ENCODE measurements at regions not wholly inside any gene's neighbourhood (a gene's known extent, or its start where the extent isn't known, plus 50 kb on each side); places are given as distances from the start of the nearest gene placed in this dataset.

DNA sequence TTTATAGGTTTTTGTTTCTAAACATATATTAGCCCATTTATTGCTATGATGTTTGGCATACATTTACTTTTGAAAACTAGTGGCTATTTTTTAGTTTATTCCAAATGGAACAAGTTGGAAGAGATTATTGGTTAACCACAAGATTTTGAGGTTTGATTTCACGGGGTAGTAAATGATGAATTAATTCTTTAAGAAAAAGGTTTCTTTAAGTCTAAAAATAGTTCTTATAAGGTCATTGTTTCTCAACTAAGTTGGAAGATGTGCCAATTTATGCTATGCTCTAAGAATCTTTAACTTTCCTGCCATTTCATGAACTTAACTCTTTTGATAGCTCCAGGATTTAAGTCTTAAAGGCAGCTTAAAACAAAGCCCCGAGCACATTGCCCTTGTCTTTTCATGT is 183.8 kb downstream of the LMO4 start:
- DNase-seq, result no peak

DNA sequence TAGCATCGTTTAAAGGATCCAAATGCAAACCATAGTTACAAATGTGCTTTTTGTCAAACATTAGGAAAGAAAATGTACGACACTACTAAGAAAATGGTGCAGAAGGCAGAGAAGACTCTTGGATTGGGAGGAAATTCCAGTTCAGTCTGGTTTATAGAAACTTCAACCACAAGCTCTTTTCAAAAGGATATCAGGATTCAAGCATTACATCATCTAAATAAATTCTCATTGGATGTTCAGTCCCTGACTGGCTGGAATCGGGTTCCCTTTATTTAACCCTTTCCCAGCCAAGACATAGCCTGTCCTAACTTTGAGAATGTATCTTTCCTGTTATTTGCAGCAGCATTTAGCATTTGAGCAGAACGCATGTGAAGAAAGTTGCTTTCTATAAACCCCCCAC is 184.6 kb downstream of the LMO4 start:
- DNase-seq, result peak; percentile 36

- DNase-seq, result no peak
Observed at GRCh38 chr1:87513966-87514660, 185.4 kb downstream of the LMO4 start.

DNA sequence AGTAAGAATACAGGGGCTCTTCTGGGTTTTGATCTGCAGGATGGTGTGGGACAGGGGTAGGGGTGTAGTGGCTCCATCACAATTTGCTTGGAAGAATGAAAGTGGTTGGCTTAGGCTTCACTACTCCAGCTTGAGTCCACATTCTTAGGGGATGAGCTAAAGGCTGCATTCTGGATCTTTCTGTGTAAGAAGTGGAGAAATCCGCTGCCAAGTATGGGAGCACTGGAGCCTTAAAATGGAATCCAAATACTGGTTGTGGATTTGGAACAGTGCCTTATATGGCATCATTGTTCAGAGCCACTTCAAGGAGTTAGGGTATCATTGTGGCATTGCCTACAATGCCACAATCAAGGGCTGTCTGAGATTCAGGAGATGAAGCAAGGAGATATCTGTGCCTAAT is 187.1 kb downstream of the LMO4 start:
- no peak for DNase-seq

DNA sequence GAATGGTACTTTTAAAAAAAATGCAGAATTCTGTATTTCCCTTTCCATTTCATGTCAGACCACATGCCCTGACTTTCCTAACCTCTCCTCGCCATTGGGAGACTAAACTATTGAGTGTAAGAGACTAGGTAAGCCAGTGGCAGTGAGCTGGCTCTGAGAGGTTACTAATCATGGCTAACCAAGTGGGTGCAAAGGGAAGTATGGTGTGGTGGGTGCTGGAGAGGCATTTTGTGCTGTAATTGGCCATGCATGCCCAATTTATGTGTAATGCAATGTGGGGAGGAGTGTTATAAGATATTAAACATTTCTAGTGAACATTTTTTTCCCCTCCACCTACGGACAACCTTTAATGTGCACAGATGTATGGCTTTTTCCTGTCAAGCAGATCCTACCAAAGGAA is 190.1 kb downstream of the LMO4 start:
- DNase-seq, result no peak

DNA sequence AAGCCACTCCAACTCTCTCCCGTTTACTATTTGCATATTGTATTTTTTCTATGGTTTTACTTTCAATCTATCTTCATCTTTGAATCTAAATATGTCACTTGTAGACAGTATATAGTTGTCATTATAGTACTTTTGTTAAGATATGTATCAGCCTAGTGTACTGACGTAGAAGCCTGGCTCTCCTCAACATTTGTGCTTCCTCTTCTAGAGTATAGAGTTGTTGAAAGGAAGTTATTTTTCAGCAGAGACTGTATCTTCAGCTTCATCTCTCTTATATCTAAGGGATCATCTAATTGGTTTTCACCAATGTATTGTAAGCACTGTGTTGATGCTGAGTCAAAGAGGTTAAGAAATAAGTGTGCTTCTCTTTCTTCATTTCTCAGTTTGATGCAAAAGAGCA is 192.8 kb downstream of the LMO4 start:
- no peak for DNase-seq

GRCh38 chr1:87523466-87523865 is 194.8 kb downstream of the LMO4 start:
- no peak for DNase-seq

GRCh38 chr1:87524021-87524754 is 195.5 kb downstream of the LMO4 start:
- DNase-seq, result no peak

DNA sequence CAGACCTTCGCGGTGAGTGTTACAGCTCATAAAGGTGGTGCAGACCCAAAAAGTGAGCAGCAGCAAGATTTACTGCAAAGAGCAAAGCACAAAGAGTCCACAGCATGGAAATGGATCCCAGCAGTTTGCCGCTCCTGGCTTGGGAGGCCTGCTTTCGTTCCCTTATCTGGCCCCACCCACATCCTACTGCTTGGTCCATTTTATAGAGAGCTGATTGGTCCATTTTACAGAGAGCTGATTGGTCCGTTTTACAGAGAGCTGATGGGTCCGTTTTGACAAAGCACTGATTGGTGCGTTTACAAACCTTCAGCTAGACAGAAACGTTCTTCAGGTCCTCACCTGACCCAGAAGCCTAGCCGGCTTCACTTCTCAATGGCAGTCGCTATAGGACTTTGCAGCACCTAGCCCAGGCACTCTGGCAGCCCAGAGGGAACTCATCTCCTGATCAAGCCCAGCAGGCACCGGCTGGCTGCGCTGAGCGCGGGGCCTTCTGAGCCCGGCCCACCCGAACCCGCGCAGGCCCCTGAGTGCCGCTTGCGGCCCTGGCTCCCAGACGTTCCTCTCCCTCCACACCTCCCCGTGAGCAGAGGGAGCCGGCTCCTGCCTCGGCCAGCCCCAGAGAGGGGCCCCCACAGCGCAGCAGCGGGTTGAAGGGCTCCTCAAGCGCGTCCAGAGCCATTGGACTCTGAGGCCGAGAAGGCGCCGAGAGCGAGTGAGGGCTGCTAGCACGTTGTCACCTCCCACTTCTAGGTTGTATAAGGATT is 200.3 kb downstream of the LMO4 start:
- DNase-seq, result no peak

DNA sequence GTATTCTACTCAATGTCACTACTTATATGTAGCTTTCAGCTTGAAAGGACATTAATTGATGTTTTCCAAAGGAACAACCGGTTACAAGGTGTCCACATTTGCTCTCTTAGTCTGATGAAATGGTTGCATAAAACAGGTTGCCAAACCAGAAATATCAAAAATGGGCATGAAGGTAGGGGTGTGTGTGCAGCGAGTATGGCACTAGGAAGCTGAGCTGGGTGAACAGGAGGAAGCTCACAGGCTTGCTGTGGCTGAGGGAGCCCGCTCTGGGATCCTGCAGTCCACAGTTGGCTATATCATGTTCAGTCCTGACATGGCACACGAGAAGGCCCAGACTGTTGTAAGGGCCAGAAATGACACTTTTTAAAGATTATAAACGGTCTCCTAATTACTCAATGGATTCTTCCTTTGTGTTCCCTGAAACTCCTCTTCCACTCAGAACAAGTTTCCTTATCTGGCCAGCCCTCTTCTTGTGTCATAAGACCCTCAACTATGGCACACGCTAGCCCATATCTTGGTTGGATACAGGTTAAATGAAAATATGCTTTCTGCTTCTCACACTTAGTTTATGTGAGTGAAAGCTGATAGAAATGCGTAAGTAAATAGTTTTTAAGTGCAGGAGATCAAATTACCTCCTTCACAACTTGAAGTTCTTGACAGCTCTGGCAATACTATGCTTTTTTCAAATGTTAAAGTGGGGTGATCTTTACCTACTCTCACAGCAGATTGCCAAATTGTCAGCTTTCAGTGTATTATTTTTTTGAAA is 201.5 kb downstream of the LMO4 start:
- DNase-seq, result no peak

DNA sequence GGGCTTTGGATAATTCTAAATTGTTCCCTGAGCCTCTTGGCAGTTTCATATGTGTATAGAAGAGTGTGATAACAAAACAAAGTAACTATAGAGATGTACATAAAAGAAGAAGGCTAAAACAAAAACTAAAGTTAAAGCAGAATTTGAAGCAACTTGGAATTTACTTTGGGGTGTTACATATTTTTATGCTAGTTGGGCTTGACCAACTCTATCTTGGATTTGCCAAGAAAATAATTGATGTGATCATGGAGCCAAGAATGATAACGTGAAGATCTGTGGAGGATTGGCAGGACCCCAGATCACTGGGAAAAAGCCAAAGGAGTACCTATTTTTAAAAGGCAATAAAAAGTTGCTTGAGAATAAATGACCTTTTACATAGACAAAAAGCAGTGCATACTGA is 206.9 kb downstream of the LMO4 start:
- DNase-seq, result no peak

DNA sequence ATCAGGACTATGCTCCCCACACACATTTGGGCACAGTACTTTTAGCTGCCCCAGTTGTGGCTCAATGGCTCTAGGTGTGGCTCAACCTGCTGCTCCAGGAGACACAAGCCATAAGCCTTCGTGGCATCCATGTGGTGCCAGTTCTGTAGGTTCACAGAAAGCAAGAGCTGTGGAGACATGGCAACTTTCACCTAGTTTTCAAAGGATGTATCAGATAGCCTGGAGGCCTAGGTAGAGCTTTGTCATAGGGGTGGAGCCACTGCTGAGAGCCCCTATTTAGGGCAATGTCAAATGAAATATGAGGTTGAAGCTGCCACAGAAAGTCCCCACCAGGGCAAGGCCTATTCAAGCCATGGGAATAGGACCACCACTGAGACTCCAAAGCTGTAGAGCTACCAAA is 210.5 kb downstream of the LMO4 start:
- DNase-seq, result no peak

DNA sequence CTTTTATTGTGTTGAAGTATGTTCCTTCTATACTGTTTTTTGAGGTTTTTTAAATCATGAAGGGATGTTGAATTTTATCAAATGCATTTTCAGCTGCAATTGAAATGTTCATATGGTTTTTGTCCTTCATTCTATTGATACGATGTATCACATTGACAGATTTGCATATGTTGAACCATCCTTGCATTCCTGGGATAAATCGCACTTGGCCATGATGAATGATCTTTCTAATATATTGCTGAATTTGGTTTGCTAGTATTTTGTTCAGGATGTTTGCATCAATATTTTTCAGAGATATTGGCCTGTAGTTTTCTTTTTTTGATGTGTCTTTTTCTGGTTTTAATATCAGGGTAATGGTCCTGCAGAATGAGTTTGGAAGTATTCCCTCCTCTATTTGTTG is 214.0 kb downstream of the LMO4 start:
- no peak for DNase-seq

DNA sequence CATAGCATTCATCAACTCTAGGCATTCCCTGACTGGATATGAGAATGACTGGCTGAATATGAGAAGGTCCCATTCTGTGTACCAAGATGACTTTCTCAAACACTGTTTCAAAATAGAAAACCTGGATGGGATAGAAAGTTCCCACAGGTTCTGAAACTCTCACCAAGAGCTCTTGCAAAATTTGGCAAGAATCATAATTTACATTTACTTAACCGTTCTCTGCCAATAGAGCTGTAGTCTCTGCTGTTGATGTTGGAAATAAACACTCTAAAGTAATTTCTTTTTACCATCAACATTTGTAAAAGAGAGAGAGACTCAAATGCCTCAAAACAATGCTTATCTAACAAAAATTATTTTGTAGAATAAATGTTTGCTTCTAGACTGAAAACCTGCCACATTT is 221.1 kb downstream of the LMO4 start:
- DNase-seq, result no peak

- no peak for DNase-seq
Observed at GRCh38 chr1:87553511-87553910, 224.8 kb downstream of the LMO4 start.

GRCh38 chr1:87555366-87555765 is 226.7 kb downstream of the LMO4 start:
- DNase-seq, result no peak

GRCh38 chr1:87556326-87556725 is 227.6 kb downstream of the LMO4 start:
- no peak for DNase-seq

DNA sequence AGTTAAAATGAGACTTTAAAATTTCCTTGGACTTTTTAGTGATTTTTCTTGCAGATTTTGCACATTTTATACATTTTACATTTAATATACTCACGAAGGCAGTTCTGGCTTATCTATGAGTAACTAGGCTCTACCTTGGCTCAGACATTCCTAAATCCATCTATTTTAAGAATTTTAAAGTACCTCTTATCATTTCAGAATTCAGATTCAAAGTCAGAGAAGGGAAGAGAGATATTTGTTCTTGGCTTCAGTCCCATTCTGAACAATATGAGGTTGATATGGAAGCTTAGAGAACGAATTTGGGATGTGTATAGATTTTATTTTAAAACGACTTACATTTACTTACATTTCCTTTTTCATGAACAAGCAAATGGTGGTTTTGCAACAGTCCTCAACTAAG is 230.2 kb downstream of the LMO4 start:
- DNase-seq, result no peak

DNA sequence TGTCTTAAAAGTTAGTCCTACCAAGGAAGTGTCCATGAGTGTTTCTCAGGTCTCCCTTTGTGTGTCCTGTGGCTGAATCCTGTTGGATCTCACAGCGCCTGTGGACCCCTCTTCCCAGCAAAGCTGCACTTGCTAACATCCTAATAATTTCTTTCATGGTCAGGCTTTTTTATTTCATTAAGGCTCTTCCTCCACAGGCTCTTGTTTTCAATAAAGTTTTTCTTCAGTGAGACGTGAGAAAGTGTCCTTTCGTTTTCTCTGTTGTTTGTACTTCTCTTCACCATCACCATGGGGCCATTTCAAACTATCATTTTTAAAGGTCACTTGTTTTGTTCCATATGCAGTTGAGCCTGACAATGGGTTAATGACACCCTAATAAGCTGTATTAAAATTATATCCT is 231.5 kb downstream of the LMO4 start:
- DNase-seq, result no peak

GRCh38 chr1:87560601-87561360 is 232.1 kb downstream of the LMO4 start:
- DNase-seq, result no peak

- no peak for DNase-seq
Observed at GRCh38 chr1:87563211-87563610, 234.5 kb downstream of the LMO4 start.

GRCh38 chr1:87565861-87566260 is 237.2 kb downstream of the LMO4 start:
- no peak for DNase-seq

DNA sequence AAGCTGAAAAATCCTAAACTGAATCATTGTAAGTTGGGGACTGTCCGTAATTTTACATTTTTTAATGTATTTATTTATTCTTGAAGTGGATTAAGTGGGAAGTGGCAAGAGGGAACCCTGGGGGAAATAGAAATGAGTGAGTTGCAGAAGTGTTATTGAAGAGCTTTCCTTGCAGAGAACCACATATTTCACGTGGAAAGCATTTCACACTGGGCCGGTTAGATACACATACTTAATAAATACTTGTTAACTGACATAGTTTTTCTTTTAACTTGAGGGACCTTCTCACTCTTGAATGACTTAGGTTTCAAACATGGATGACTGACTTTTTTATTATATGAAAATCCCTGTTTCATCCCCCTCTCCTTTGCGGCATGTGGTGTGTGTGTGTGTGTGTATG is 239.3 kb downstream of the LMO4 start:
- DNase-seq, result no peak

Measured in NCI-H2029 (cell line).